ENCODE measurements at regions not wholly inside any gene's neighbourhood (a gene's known extent, or its start where the extent isn't known, plus 50 kb on each side); places are given as distances from the start of the nearest gene placed in this dataset.

DNA sequence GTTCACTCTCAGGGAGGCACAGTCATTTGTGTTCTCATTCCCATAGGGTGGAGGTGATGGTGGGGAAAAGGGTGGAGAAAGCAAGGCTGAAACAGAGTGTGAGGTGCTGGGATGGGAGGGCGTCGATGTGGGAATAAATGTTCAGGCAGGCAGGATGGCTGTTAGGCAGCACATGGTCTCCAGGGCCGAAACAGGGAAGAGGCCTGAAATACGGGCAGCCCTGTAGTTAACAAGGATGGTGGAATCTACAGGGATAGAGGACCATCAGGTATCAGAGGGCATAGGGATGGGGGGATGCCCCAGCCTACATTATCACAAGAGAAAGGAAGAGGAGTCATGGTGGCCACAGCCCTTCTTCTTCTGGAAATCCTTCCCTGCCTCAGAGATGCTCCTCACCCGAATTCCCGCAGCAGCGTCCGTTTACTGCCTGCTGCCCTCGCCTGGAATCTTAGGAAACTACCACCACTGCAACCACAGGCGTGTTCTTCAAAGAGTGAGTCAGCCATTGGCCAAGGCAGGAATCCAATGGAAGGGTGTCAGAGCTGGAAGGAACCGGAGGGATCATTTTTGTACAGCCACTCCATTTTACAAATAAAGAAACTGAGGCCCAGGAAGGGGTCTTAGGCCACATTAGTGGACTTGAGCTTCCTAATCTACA lies 49.7 kb upstream of the POMGNT2 start:
- H3K36me3 ChIP-seq = no peaks in the 10 kb centered on the region
- peaks cover 0 to 7% of the 10 kb centered on the region in 2 donors for H3K27me3 ChIP-seq
- peaks cover 0 to 20% (median 3%) of the 10 kb centered on the region in 4 donors for H3K4me1 ChIP-seq
- 40 to 49% methylated on average over 11 of the region's 11 CpGs for WGBS, 2 donors
- DNase-seq (ENCODE audit: low spot score in 2 of 2) = peak; percentile 55 to 68
- H3K27ac ChIP-seq = no peak overlapping the region
- peak in 1 of 2 donors; percentile 31 for TF ChIP-seq EP300 (IDR thresholded peaks at IDR 0.05)
- TF ChIP-seq, protein P1, sequence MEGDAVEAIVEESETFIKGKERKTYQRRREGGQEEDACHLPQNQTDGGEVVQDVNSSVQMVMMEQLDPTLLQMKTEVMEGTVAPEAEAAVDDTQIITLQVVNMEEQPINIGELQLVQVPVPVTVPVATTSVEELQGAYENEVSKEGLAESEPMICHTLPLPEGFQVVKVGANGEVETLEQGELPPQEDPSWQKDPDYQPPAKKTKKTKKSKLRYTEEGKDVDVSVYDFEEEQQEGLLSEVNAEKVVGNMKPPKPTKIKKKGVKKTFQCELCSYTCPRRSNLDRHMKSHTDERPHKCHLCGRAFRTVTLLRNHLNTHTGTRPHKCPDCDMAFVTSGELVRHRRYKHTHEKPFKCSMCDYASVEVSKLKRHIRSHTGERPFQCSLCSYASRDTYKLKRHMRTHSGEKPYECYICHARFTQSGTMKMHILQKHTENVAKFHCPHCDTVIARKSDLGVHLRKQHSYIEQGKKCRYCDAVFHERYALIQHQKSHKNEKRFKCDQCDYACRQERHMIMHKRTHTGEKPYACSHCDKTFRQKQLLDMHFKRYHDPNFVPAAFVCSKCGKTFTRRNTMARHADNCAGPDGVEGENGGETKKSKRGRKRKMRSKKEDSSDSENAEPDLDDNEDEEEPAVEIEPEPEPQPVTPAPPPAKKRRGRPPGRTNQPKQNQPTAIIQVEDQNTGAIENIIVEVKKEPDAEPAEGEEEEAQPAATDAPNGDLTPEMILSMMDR (IDR thresholded peaks at IDR 0.05) = peak; percentile 40 to 75 (median 56)
- no peak for TF ChIP-seq POLR2A (IDR thresholded peaks at IDR 0.05)
- H3K9me3 ChIP-seq = no peaks in the 10 kb centered on the region
- H3K4me3 ChIP-seq = no peak overlapping the region

Data from tibial nerve (tissue), 4 donors.